ENCODE measurements at regions not wholly inside any gene's neighbourhood (a gene's known extent, or its start where the extent isn't known, plus 50 kb on each side); places are given as distances from the start of the nearest gene placed in this dataset.

- Mint-ChIP-seq H3K36me3 (ENCODE audit: insufficient read depth) (no peaks in the 10 kb centered on the region), H3K27me3 (peaks cover 35% of the 10 kb centered on the region), H3K4me1 (ENCODE audit: low read depth) (peaks cover 10% of the 10 kb centered on the region), H3K4me3 (ENCODE audit: low read depth) (no peak overlapping the region), H3K27ac (no peak overlapping the region), H3K9me3 (ENCODE audit: low read depth) (no peaks in the 10 kb centered on the region)
- no peak for DNase-seq (ENCODE audit: low spot score, unreplicated experiment)
- TF ChIP-seq CTCF (IDR thresholded peaks at IDR 0.05; ENCODE audit: unreplicated experiment): no peak
Observed at GRCh38 chr16:86786994-86787393, 208.6 kb downstream of the FOXL1 start.

GRCh38 chr16:86787538-86787937, 209.2 kb downstream of the FOXL1 start:
- Mint-ChIP-seq H3K36me3 (ENCODE audit: insufficient read depth) (no peaks in the 10 kb centered on the region), H3K4me1 (ENCODE audit: low read depth) (peaks cover 10% of the 10 kb centered on the region), H3K27me3 (peaks cover 36% of the 10 kb centered on the region), H3K4me3 (ENCODE audit: low read depth) (no peak overlapping the region), H3K27ac (no peak overlapping the region), H3K9me3 (ENCODE audit: low read depth) (no peaks in the 10 kb centered on the region)
- DNase-seq (ENCODE audit: low spot score, unreplicated experiment): no peak
- no peak for TF ChIP-seq CTCF (IDR thresholded peaks at IDR 0.05; ENCODE audit: unreplicated experiment)

GRCh38 chr16:86789621-86790051, 211.3 kb downstream of the FOXL1 start:
- H3K4me1 Mint-ChIP-seq (ENCODE audit: low read depth): peaks cover 10% of the 10 kb centered on the region
- no peak overlapping the region for H3K4me3 Mint-ChIP-seq (ENCODE audit: low read depth)
- no peak overlapping the region for H3K27ac Mint-ChIP-seq
- no peaks in the 10 kb centered on the region for H3K9me3 Mint-ChIP-seq (ENCODE audit: low read depth)
- DNase-seq (ENCODE audit: low spot score, unreplicated experiment): no peak
- TF ChIP-seq CTCF (IDR thresholded peaks at IDR 0.05; ENCODE audit: unreplicated experiment): no peak
- H3K27me3 Mint-ChIP-seq: peaks cover 46% of the 10 kb centered on the region
- no peaks in the 10 kb centered on the region for H3K36me3 Mint-ChIP-seq (ENCODE audit: insufficient read depth)

- H3K27me3 Mint-ChIP-seq: peaks cover 44% of the 10 kb centered on the region
- H3K9me3 Mint-ChIP-seq (ENCODE audit: low read depth): no peaks in the 10 kb centered on the region
- no peak for TF ChIP-seq CTCF (IDR thresholded peaks at IDR 0.05; ENCODE audit: unreplicated experiment)
- DNase-seq (ENCODE audit: low spot score, unreplicated experiment): no peak
- H3K36me3 Mint-ChIP-seq (ENCODE audit: insufficient read depth): no peaks in the 10 kb centered on the region
- H3K27ac Mint-ChIP-seq: no peak overlapping the region
- no peak overlapping the region for H3K4me3 Mint-ChIP-seq (ENCODE audit: low read depth)
- H3K4me1 Mint-ChIP-seq (ENCODE audit: low read depth): peaks cover 10% of the 10 kb centered on the region
Observed at GRCh38 chr16:86791287-86792035, 213.1 kb downstream of the FOXL1 start.

GRCh38 chr16:86794216-86794864, 216.0 kb downstream of the FOXL1 start:
- Mint-ChIP-seq H3K9me3 (ENCODE audit: low read depth) (no peaks in the 10 kb centered on the region), H3K27me3 (peaks cover 39% of the 10 kb centered on the region), H3K27ac (no peak overlapping the region), H3K4me1 (ENCODE audit: low read depth) (peaks cover 6% of the 10 kb centered on the region), H3K4me3 (ENCODE audit: low read depth) (no peak overlapping the region), H3K36me3 (ENCODE audit: insufficient read depth) (no peaks in the 10 kb centered on the region)
- DNase-seq (ENCODE audit: low spot score, unreplicated experiment): no peak
- TF ChIP-seq CTCF (IDR thresholded peaks at IDR 0.05; ENCODE audit: unreplicated experiment): no peak
